ENCODE measurements at regions not wholly inside any gene's neighbourhood (a gene's known extent, or its start where the extent isn't known, plus 50 kb on each side); places are given as distances from the start of the nearest gene placed in this dataset.

DNA sequence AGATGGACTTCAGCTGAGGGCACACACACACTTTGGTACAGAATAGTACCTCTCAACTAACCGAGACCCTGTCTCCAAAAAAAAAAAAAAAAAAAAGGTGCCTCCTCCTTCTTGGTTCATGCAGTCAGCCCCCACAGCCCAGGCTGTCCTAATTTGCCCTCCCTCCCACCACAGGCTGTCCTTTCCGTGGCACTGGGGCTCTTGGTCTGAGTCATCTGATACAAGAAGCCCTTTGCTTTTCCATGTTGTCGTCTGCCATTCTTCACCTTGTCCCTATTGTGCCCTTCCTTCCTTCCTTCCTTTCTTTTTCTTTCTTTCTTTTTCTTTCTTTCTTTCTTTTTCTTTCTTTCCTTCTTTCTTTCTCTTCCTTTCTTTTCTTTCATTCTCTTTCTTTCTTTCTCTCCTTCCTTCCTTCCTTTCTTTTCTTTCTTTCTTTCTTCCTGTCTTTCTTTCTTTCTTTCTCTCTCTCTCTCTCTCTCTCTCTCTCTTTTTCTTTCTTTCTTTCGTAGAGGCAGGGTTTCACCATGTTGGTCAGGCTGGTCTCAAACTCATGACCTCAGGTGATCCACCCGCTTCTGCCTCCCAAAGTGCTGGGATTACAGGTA is 96.0 kb upstream of the IKZF1 start:
- DNase-seq: no peak

DNA sequence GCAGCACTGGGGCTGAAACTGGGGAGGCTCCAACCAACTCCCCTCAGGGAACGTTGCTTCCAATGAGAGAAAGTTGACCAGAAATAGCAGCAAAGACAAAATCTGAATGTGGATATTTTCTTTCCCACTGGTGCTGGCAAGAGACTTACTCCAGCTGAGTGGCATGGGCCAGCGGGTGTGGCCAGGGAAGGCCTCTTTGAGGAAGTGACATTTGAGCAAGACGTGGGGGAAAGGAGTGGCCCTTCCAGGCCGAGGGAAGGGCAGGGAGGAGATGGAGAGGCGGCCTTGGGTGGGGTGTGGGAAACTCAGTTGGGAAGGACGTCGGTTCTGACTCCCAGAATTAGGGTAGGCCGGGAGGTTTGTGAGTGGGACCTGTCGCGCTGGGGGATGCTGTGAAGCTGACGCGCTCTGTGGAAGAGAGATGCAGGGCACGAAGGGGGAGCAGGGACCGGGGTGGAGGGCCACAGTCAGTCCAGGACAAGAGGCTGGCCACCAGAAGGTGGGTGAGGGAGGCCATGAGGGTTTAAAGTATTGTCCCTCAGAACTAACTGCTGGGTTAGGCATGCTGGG is 96.7 kb upstream of the IKZF1 start:
- DNase-seq: no peak

DNA sequence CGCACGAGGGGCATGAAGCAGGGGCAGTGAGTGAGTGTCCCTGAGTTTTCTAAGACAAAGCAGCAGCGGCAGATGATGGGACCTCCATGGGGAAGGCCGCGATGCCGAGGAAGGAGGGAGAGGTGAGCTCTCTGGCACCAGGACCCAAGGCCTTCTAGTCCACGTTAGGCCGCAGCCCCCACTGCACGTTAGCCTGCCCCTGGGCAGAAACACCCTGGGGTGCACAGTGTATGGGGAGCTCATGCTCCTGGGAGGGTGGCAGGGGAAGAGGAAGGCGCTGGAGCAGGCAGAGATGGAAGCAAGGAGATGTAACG is 97.3 kb upstream of the IKZF1 start:
- no peak for DNase-seq

DNA sequence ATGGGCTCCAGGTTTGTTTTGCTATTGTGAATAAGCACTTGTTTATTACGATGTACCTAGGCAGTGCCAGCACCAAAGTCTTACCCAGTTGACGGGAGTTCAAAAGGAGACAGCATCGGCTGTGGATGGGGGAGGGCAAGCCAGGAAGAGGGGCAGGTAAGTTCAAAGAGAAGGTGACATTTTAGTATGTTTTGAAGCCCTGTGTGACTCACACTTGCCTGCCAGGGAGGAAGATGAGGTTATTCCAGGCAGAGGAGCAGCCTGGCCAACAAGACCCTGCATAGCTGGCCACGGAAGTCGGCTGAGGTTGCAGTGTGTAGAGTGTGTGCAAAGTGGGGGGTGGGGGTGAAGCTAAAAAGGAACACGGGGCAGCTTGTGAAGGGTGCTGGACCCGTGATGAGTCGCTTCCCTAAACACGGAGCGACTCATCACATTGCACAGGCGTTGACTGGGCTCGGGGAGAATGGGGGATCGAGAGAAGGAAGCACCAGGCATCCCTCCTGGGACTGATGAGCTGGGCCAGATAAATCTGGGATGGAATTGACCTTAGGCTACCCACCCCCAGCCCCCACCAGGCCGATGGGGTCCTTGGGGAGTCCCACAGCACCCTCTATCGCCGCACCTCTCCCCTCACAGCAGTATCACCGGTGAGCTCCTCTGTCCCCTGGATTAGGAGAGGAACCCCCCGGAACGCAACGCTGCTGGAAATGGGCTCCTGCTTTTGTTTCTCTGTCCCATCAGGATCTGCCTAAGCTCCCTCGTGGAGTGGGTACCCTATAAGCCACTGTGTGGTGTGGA is 97.9 kb upstream of the IKZF1 start:
- no peak for DNase-seq

DNA sequence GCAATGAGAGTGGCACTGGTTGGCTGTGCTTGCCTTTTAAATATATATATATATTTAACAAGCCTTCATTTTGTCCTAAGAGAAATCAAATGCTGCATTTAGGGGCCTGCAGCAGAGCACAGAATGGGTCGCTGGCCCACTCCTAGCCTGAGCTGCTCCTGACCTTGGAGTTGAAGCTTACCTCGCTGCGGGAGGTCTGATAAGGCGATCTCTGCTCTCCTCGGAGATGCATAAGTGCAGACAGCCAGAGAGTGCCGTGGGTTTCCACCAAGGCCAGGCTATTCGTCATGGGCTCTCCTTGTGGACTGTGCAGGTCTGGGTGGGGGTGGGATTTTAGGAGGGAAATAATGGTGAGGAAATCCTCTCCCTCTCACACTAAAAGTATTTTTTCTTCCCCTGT is 99.5 kb upstream of the IKZF1 start:
- DNase-seq: no peak

DNA sequence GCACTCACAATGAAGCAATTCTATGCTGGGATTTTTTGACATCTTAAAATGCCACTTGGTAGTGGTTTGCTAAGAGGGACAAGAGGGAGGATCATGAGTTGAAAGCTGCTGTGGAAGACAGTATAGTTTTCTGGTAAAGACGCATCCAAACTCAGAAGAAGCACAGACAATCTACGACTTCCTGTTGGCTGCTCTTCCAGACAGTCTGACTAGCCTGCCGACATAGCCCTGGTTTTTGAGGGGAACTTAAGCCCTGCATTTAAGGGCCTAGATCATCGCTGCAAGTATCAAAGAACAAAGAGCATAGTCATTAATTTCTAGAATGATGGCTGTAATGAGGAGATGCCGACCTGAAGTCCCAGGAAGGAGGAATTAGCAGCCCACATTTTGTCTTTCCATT is 99.9 kb upstream of the IKZF1 start:
- DNase-seq: no peak

DNA sequence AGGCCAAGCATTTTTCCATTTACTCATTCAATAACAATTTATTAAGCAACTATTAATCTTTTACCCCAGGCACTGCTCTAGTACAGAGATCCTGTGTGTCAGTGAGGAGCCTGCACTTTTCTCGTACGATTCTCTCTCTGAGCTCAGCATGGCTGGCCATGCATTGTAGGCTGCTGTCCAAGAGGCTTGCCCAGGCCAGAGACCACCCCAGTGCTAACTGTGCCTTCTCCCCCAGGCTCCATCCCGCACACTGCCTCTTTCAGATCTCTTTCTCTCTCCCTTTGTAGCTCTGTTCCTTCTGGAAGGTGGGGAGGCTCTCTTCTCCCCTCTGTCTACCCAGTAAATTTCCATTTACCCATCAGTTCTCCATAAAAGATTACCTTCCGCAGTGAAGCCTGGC is 101.0 kb upstream of the IKZF1 start:
- DNase-seq: no peak

DNA sequence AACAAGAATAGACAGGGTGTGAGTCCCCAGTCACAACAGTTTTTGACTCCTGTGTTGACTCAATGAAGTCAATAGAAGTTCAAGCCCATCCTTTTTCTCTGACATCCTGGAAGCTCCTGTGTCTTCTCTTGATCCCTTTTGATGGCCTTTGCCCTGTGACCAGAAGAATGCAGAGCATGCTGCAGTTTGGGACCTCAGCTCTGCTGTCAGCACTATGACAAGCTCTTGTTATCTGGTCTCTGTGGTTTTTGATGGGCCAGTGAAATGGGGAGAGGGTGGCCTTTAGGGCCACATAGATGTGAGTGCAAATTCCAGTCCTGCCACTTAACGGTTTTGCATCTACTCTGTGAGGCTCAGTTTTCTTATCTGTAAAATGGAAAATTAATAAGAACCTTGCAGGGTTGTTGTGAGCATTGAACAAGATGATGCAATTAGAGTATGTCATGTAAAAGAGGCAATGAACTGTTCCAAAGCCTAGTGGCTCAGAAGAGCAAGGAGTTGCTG is 102.4 kb upstream of the IKZF1 start:
- no peak for DNase-seq

DNA sequence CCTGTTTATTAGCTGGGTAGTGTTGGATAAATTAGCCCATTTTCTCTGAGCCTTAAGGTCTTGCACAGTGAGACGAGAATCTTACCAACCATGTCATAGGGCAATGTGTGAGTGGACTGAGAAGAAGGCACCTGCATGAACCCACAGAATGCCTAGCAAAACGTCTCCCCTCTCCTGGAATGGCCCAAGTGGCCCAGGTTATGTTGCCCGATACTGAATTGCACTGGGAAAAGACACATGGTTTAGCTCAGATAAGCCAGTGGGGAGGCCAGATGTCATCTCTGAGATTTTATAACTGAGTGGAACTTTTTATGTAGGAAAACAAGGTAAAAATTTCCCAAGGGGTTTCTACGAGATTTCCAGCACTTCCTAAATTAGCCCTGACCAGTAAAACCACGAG is 104.7 kb upstream of the IKZF1 start:
- DNase-seq: no peak

DNA sequence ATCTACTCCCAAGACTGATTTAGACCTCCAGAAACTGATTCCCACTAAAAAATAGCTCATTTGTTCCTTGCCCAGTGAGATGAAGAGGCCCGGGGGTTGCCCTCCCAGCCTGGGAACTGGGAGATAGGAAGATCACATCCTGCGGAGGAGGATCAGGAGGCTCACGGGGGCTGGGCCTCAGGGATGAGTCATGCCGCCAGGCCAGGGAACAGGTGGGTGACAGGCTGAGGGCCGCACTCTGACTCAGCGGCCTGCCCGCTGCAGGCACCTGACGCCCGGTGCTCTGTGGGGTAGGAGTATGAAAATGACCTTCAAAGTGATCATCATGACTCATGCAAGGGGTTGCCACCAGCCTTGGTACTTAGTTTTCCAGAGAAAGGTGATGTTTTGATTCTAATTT is 104.5 kb upstream of the ZPBP start:
- DNase-seq: no peak

DNA sequence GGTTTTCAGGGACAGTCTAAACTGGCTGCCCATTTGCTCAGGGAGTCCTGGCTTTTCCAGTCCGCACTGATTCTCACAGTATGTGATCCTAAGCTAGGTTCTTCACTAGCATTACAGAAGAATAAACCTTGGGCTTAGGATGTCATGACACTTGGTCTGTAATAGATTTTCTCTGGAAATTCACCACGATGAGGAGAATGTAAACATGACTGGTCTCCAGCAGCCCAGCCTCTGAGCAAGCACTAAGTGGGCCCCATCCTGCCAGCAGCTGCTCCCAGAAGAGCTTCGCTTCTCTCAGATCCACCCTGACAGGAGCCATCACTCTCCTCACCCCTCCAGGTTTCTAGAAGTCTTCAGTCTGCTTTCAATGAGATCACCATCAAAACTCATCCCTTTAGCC is 103.7 kb upstream of the ZPBP start:
- no peak for DNase-seq

DNA sequence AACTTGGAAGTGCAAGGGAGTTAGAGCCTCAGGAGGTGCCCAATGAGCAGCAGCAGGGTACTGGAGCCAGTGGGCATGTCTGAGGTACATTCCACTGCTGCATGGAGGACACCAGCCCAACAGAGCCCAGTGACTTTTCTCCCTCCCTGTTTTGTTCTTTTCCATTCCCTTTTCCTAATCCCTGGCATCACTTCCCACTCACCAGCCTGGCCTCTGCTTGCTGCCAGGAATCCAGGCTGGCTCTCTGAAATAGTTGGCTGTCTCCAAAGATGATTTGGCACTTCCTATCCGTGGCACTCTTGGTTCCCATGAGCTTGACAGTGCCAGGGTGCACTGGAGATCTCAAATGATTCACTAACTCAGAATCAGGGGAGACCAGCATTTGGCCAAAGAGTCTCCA is 97.7 kb upstream of the ZPBP start:
- DNase-seq: no peak

DNA sequence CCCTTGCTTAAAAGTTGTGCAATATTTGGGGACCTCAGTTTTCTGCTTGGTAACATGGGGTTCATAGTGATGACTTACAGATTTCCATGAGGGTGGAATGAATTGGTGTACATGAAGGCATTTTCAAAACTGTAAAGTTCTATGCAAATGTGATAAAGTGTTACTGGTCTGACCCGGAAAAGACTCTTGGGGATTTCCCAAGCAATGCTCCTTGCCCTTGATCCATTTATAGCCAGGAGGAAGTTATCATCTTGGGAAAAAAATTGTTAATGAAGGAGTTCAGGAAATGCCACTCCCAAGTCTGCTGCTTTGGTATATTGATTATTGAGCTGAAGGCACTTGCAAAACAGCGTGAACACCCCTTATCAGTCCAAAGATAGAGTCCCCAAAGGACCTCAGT is 96.3 kb upstream of the ZPBP start:
- no peak for DNase-seq

DNA sequence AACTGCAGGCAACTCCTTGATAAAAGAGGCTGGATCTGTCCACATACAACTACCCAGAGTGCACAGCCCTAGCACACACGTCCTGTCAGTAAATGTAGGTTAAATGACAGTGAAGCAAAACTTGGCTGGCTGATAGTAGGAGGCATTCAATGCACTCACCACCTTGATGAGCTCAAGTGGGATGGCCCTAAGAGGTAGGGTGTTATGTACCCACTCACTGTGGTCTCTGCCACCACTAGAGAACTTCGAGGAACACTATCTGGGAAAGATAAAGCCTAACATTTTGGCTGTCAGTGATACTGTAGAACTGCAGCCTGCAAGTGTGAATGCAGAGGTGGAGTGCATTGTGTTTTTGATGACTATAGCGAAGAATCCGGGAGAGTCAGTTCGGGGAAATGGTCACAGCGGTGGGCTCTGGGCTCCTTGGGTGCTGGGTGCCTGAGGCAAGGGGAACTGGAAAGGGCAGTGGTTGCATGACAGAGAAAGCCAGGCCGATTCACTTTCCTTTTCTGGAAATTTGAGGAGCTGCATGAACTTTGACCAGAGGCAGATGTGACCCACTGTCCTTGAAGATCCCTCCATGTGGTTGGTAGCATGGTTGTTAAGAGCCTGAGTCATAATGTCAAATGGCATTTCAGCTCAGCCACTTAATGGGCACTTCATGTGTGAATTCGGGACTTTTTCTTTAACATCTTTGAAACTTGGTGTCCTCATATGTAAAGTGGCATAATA is 93.1 kb upstream of the ZPBP start:
- no peak for DNase-seq

DNA sequence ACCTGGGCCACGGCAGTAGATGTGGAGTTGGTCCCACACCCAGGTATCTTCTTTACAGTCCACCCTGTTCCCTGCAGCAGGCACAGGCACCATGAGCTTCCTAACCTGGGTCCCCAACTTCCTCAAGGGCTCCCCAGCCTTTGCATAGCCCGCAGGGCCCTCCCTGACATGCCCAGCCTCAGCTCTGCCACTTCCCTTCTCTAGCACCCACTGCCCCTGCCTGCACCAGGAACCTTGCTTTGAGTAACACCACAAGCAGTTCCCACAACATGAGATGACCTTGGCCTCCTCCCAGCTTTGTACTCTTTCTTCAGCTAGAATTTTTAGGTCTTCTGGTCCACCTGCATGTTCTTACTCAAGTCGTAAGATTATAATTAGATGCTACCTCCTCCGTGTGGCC is 92.2 kb upstream of the ZPBP start:
- no peak for DNase-seq

DNA sequence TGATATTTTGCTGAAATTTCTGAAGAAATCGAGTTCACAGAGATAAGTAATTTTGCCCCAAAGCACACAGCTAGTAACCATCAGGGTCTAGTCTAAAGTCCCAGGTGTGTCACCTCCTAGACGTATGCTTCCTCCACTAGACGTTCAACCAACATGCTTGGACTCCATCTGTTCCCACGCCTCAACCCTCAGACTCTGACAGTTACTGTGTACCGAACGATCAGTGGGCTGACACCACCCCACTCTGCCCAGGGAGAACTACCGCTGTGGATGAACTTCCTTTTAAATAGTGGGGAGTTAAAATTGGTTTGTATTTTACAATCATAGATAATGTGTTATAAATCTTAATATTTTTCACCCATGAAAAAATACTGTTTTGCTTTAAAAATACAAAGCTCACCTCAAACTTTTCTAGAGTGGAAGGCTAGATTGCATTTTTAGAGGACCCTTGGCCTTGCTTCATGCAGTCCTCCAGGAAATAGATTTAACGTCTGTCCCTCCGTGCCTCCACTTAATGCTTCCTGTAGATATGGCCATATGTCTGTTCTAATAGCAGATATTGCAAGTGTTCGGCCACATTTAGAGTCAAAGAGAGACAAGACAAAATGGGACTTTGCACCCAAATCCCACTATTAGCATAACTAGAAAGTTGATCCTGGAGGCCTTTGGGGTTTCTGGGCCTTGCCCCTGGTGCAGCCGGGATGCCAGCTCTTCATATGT is 91.4 kb upstream of the ZPBP start:
- DNase-seq: no peak

DNA sequence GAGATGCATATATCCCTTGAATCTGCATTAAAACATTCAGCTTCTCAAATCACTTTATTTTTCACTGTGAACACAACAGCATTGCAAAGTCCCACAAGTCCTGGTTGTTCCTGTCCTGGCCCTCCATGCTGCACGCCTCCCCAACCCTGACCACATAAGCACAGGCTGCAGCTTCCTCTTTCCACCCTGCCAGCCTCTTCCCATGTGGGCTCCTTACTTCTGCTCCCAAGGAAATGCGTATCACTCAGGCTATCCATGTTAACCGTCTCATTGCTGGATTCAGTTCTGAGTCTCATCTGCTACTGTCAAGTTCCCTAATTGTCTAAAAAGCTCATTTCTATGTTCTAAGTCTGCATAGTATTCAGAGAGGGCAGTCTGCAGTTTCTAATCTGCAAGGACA is 89.7 kb upstream of the ZPBP start:
- no peak for DNase-seq

DNA sequence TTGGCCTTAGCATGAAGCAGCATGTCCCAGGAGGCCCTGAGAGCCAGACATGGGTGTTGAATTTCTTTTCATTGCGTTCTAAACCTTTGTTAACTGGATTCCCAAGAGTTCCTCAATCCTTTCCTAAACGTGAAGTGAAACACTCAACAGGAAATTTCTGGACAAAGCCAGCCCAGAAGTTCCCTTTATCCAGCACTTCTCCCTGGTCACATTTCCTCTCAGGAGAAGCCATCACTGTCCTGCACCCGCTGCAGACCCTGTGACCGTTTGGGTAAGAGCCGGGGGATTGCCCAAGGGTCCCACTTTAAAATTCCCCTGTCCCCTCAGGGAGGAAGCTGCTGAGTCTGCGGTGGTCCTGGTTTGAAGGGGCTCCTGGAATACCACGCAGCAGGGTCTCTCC is 88.0 kb upstream of the ZPBP start:
- no peak for DNase-seq

DNA sequence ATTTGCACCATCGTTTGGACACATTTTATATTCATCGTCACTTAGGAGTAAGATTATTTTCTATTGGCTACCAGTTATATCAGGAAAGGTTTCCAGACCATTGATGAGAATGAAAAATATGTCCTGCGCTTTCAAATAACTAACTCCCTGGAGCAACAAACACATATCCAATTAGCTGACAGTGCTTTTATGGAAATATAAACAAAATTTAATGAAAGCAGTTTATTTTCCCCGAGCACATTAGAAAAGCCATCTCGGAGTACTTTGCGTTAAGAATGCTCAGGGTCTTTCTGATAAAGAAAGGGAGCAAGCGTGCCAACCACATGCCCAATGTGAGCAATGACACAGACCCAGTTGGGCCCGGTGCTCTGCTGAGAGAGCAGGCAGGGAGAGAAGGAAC is 85.1 kb upstream of the ZPBP start:
- DNase-seq: no peak

DNA sequence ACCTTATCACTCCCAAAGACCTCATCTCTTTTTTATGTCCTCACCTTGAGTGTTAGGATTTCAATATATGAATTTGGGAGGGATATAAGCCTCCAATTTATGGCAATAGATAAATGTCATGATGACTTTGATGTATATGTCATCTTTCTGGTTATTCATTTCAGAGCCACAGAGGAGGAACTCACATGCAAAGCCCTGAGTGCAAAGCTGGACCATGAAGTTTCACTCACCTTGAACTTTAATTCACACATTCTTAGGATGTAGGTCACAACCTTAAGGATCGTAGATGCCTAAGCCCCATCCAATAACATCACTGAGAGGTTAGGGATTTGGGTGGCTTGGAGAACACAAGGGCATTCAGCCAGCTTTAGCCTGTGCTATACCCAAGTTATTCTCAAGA is 81.9 kb upstream of the ZPBP start:
- no peak for DNase-seq

DNA sequence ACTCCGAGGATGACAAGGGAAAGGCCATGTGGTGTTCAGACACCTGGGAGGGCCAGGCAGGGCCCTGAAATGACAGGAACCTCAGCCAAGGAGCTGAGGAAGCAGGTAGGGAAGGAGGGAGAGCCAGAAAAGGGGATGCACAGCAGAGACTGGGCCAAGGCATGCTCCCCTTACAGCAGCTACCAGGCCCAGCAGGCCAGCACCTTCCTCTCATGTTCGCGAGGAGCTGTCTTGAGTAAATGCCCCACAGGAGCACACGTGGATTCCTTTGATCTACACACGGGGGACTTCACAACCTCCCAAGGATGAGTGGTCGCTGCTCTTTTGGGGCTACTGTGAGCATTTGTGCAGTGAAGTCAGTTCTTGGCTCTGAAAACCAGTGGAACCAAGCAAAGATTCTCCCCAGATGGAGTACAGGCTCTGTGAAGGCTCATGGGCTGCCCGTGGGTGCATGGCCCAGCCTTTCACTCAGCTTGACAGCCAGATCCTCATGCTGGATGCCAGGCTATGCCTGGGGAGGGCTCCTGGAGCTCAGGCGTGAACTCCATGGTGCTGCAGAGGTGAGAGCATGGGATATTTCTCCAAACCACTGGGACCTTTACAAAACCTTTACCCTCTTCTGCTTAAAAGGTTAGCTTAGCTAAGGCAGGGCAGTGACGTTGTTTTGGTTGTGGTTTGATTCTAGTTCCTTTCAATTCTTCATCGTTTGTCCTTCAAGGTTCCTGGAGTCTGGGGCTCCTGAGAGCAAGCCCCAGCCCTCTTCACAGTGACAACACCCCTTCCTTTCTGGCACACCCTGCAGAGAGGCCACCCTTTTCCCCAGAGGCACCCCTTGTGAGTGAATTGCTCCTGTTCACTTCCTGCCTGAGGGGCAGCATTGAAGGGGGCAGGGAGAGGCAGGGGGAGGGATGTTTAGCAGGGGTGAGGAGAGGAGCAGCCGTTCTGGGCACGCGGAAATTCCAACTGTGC is 74.2 kb upstream of the ZPBP start:
- DNase-seq: no peak

DNA sequence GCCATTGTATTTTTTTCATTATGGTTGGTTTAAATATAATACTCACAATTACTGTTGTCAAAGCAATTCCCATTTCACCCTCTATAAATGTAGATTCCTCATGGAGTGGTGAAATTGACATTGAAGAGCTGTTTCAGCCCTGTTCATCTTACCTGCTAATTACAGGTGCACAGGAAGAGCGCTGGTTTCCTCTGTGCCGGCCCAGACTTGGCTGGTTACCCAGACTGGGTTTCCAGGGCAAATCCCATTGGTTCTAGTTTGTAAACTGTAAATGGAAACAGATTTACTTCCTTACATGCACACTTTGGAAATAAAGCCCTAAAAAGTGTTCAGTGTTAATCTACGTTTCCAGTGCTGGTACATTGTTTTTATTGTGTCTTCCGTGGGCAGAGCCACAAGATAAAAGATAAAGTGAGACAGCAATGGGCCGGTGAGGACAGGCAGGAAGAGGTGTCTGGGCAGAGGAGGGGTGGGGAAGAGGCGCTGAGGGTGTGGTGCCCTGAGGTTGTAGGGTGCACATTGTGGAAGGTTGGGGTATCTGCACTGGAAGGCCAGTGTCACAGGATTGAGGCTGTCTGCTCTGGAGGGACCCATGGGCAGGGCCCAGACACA is 71.6 kb upstream of the ZPBP start:
- no peak for DNase-seq

Data from SIG-M5 (cell line).